ENCODE measurements at regions not wholly inside any gene's neighbourhood (a gene's known extent, or its start where the extent isn't known, plus 50 kb on each side); places are given as distances from the start of the nearest gene placed in this dataset.

DNA sequence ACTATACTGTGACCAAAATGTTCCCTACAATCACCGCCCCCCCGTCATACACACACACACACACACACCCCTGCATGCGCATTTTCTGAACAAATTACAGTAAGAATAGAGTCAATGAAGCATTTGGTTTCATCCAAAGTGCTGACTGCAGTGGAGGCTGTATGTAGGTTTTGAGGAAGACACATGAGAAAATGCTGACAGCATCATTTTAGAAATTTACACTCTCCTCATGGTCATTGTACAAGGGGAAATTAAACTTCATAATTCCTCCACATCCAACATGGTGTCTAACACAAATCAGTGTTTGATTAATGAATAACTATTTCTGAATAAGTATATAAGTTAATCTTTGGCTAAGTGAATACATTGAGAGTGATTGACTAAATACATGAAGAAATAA is 1126.8 kb upstream of the PHF14 start:
- H4K20me1 ChIP-seq (ENCODE audit: insufficient read depth): no peaks in the 10 kb centered on the region

DNA sequence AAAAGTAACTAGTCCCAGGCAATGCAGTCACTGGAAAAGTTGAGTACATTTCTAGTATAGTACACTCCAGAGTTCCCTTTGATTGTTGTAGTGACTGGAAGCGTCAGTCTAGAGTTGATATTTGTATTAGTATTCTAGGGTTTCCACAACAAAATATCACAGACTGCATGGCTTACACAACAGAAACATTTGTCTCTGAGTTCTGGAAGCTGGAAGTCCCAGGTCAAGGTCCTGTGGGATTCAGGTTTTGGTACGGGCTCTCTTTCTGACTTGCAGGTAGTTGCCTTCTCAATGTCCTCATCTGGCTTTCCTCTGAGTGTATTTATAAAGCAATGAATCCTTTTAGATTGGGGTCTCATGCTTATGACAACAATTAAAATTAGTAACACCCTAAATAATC is 1119.1 kb upstream of the PHF14 start:
- H3K27me3 ChIP-seq (ENCODE audit: insufficient read depth, low read depth): no peaks in the 10 kb centered on the region
- intact Hi-C loops (cut with micrococcal nuclease; ENCODE audit: unreplicated experiment): no loop called here
- TF ChIP-seq, protein P1, sequence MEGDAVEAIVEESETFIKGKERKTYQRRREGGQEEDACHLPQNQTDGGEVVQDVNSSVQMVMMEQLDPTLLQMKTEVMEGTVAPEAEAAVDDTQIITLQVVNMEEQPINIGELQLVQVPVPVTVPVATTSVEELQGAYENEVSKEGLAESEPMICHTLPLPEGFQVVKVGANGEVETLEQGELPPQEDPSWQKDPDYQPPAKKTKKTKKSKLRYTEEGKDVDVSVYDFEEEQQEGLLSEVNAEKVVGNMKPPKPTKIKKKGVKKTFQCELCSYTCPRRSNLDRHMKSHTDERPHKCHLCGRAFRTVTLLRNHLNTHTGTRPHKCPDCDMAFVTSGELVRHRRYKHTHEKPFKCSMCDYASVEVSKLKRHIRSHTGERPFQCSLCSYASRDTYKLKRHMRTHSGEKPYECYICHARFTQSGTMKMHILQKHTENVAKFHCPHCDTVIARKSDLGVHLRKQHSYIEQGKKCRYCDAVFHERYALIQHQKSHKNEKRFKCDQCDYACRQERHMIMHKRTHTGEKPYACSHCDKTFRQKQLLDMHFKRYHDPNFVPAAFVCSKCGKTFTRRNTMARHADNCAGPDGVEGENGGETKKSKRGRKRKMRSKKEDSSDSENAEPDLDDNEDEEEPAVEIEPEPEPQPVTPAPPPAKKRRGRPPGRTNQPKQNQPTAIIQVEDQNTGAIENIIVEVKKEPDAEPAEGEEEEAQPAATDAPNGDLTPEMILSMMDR (conservative IDR thresholded peaks at IDR 0.05): no peak
- TF ChIP-seq EZH2 (IDR thresholded peaks at IDR 0.05; ENCODE audit: low read depth): no peak
- no peak overlapping the region for H3K4me3 ChIP-seq
- H3K4me1 ChIP-seq (replicated peaks; ENCODE audit: insufficient read depth): no peaks in the 10 kb centered on the region
- ChIA-PET POLR2A (ENCODE audit: unreplicated experiment) (no interaction called here), CTCF (no interaction called here)
- no peak overlapping the region for H3K27ac ChIP-seq
- H4K20me1 ChIP-seq (ENCODE audit: insufficient read depth): no peaks in the 10 kb centered on the region
- H2AFZ ChIP-seq: no peak overlapping the region
- H3K36me3 ChIP-seq (ENCODE audit: low read depth): no peaks in the 10 kb centered on the region
- H3K4me2 ChIP-seq: no peak overlapping the region
- no peaks in the 10 kb centered on the region for H3K9me3 ChIP-seq (ENCODE audit: insufficient read depth, low read depth)
- no peaks in the 10 kb centered on the region for H3K79me2 ChIP-seq (ENCODE audit: low read depth)
- H3K9me2 ChIP-seq (ENCODE audit: insufficient read depth): no peaks in the 10 kb centered on the region
- no peaks in the 10 kb centered on the region for H3F3A ChIP-seq (ENCODE audit: insufficient read depth, low read depth)
- no peak for DNase-seq
- BruUV-seq (replicated peaks): no TSS peak

More for the DNA sequence above, 1126.8 kb upstream of the PHF14 start:
- Histone ChIP-seq H2AFZ (no peak overlapping the region), H3K27me3 (ENCODE audit: insufficient read depth, low read depth) (no peaks in the 10 kb centered on the region), H3K4me2 (no peak overlapping the region), H3K36me3 (ENCODE audit: low read depth) (no peaks in the 10 kb centered on the region), H3K79me2 (ENCODE audit: low read depth) (no peaks in the 10 kb centered on the region), H3F3A (ENCODE audit: insufficient read depth, low read depth) (no peaks in the 10 kb centered on the region), H3K9me3 (ENCODE audit: insufficient read depth, low read depth) (no peaks in the 10 kb centered on the region), H3K4me3 (no peak overlapping the region), H3K9me2 (ENCODE audit: insufficient read depth) (no peaks in the 10 kb centered on the region), H3K4me1 (replicated peaks; ENCODE audit: insufficient read depth) (no peaks in the 10 kb centered on the region), H3K27ac (no peak overlapping the region)
- intact Hi-C loops (cut with micrococcal nuclease; ENCODE audit: unreplicated experiment): no loop called here
- DNase-seq: no peak
- CTCF ChIA-PET: no interaction called here
- BruUV-seq (replicated peaks): no TSS peak
- POLR2A ChIA-PET (ENCODE audit: unreplicated experiment): no interaction called here
- TF ChIP-seq, protein P1 (conservative IDR thresholded peaks at IDR 0.05): no peak
- no peak for TF ChIP-seq EZH2 (IDR thresholded peaks at IDR 0.05; ENCODE audit: low read depth)

DNA sequence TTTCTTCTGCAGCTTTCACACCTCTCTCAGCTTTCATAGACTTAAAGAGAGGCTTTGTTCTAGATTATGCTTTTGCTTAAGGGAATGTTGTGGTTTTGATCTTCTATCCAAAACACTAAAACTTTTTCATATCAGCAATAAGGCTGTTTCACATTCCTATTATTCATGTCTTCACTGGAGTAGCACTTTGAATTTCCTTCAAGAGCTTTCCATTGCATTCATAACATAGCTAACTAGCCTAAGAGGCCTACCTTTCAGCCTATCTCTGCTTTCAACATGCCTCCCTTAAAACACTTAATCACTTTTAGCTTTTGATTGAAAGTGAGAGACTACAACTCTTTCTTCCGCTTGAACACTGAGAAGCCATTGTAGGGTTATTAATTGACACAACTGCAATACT is 1117.0 kb upstream of the PHF14 start:
- Histone ChIP-seq H3K79me2 (ENCODE audit: low read depth) (no peaks in the 10 kb centered on the region), H3K4me2 (no peak overlapping the region), H3F3A (ENCODE audit: insufficient read depth, low read depth) (no peaks in the 10 kb centered on the region), H3K4me3 (no peak overlapping the region), H2AFZ (no peak overlapping the region), H3K27me3 (ENCODE audit: insufficient read depth, low read depth) (no peaks in the 10 kb centered on the region), H3K9me2 (ENCODE audit: insufficient read depth) (no peaks in the 10 kb centered on the region), H4K20me1 (ENCODE audit: insufficient read depth) (no peaks in the 10 kb centered on the region), H3K36me3 (ENCODE audit: low read depth) (no peaks in the 10 kb centered on the region), H3K4me1 (replicated peaks; ENCODE audit: insufficient read depth) (no peaks in the 10 kb centered on the region), H3K9me3 (ENCODE audit: insufficient read depth, low read depth) (no peaks in the 10 kb centered on the region), H3K27ac (no peak overlapping the region)
- intact Hi-C loops (cut with micrococcal nuclease; ENCODE audit: unreplicated experiment): no loop called here
- no peak for TF ChIP-seq EZH2 (IDR thresholded peaks at IDR 0.05; ENCODE audit: low read depth)
- TF ChIP-seq, protein P1 (conservative IDR thresholded peaks at IDR 0.05): no peak
- BruUV-seq (replicated peaks): no TSS peak
- ChIA-PET CTCF (no interaction called here), POLR2A (ENCODE audit: unreplicated experiment) (no interaction called here)
- no peak for DNase-seq
